ENCODE measurements at regions not wholly inside any gene's neighbourhood (a gene's known extent, or its start where the extent isn't known, plus 50 kb on each side); places are given as distances from the start of the nearest gene placed in this dataset.

- H3K4me3 ChIP-seq (ENCODE audit: low read depth, low read length): no peak overlapping the region
- TF ChIP-seq CTCF (IDR thresholded peaks at IDR 0.05; ENCODE audit: borderline replicate concordance, insufficient read depth, low read depth, low read length): no peak
Measured at GRCh38 chr22:47997052-47997590, 1234.7 kb downstream of the TBC1D22A start.

GRCh38 chr22:47996446-47996857, 1234.0 kb downstream of the TBC1D22A start:
- H3K4me3 ChIP-seq (ENCODE audit: low read depth, low read length): no peak overlapping the region
- TF ChIP-seq CTCF (IDR thresholded peaks at IDR 0.05; ENCODE audit: borderline replicate concordance, insufficient read depth, low read depth, low read length): no peak

- no peak for TF ChIP-seq CTCF (IDR thresholded peaks at IDR 0.05; ENCODE audit: borderline replicate concordance, insufficient read depth, low read depth, low read length)
- H3K4me3 ChIP-seq (ENCODE audit: low read depth, low read length): no peak overlapping the region
Measured at GRCh38 chr22:47995718-47996117, 1233.3 kb downstream of the TBC1D22A start.

- no peak overlapping the region for H3K4me3 ChIP-seq (ENCODE audit: low read depth, low read length)
- no peak for TF ChIP-seq CTCF (IDR thresholded peaks at IDR 0.05; ENCODE audit: borderline replicate concordance, insufficient read depth, low read depth, low read length)
Measured at GRCh38 chr22:47995264-47995627, 1232.8 kb downstream of the TBC1D22A start.

GRCh38 chr22:47994601-47995263, 1232.3 kb downstream of the TBC1D22A start:
- TF ChIP-seq CTCF (IDR thresholded peaks at IDR 0.05; ENCODE audit: borderline replicate concordance, insufficient read depth, low read depth, low read length): no peak

GRCh38 chr22:47994045-47994444, 1231.6 kb downstream of the TBC1D22A start:
- TF ChIP-seq CTCF (IDR thresholded peaks at IDR 0.05; ENCODE audit: borderline replicate concordance, insufficient read depth, low read depth, low read length): no peak
- no peak overlapping the region for H3K4me3 ChIP-seq (ENCODE audit: low read depth, low read length)

More at GRCh38 chr22:47994601-47995263, 1232.3 kb downstream of the TBC1D22A start:
- H3K4me3 ChIP-seq (ENCODE audit: low read depth, low read length): no peak overlapping the region

- no peak for TF ChIP-seq CTCF (IDR thresholded peaks at IDR 0.05; ENCODE audit: borderline replicate concordance, insufficient read depth, low read depth, low read length)
- H3K4me3 ChIP-seq (ENCODE audit: low read depth, low read length): no peak overlapping the region
Measured at GRCh38 chr22:47990481-47990880, 1228.0 kb downstream of the TBC1D22A start.
